Fibroblast of lung (primary cell): ENCODE measurements at regions not wholly inside any gene's neighbourhood (a gene's known extent, or its start where the extent isn't known, plus 50 kb on each side); places are given as distances from the start of the nearest gene placed in this dataset.

Experiments used
- DNase-seq, 2 donors: peaks; one replicate each; pipeline versions ENCODE4 v3.0.0 to v3.0.0-alpha.2; 2010; ENCODE audit warnings: low read depth in 2 of 2
- H2AFZ ChIP-seq: 2 replicates; pipeline ENCODE4 v1.5.1; 2012; ENCODE audit warnings: low read length, control low read depth, inconsistent platforms
- H3K27ac ChIP-seq: 2 replicates; pipeline ENCODE4 v1.5.1; 2011; ENCODE audit warnings: low read length, control low read depth; ENCODE audit not compliant: insufficient read depth
- H3K27me3 ChIP-seq: 2 replicates; pipeline ENCODE4 v1.5.1; 2011; ENCODE audit warnings: mild to moderate bottlenecking, low read length; ENCODE audit not compliant: control insufficient read depth, insufficient read depth
- H3K36me3 ChIP-seq: 2 replicates; pipeline ENCODE4 v1.5.1; 2011; ENCODE audit warnings: low read length; ENCODE audit not compliant: control insufficient read depth, insufficient read depth
- H3K4me1 ChIP-seq: 2 replicates; pipeline ENCODE4 v1.5.1; 2011; ENCODE audit warnings: low read length; ENCODE audit not compliant: control insufficient read depth, insufficient read depth; ENCODE audit errors: extremely low read depth
- H3K4me2 ChIP-seq: 2 replicates; pipeline ENCODE4 v1.5.1; 2011; ENCODE audit warnings: low read length, control low read depth; ENCODE audit not compliant: insufficient read depth; ENCODE audit errors: extremely low read depth
- H3K4me3 ChIP-seq, 4 experiments: fragments of 200-600 bp in 1 of 4; sonication (generic) in 1 of 4; replicated peaks in 1 of 4; 2 replicates each; pipeline ENCODE4 v1.5.1; 2011 to 2016; ENCODE audit warnings: low read length in 4 of 4, low read depth in 3 of 4, mild to moderate bottlenecking in 3 of 4, control low read depth in 2 of 4, inconsistent platforms in 1 of 4, mixed read lengths in 1 of 4; ENCODE audit not compliant: insufficient read depth in 1 of 4; ENCODE audit errors: control extremely low read depth in 1 of 4
- H3K79me2 ChIP-seq: 2 replicates; pipeline ENCODE4 v1.5.1; 2012; ENCODE audit warnings: mild to moderate bottlenecking, low read length, inconsistent platforms; ENCODE audit not compliant: control insufficient read depth, insufficient read depth
- H3K9ac ChIP-seq: 2 replicates; pipeline ENCODE4 v1.5.1; 2011; ENCODE audit warnings: mild to moderate bottlenecking, low read length, control low read depth; ENCODE audit not compliant: insufficient read depth
- H3K9me3 ChIP-seq: 2 replicates; pipeline ENCODE4 v1.5.1; 2012; ENCODE audit warnings: low read depth, low read length; ENCODE audit not compliant: control insufficient read depth, insufficient read depth
- H4K20me1 ChIP-seq: 2 replicates; pipeline ENCODE4 v1.5.1; 2011; ENCODE audit warnings: low read length; ENCODE audit not compliant: control insufficient read depth, insufficient read depth; ENCODE audit errors: extremely low read depth
- CTCF ChIP-seq, 2 donors: IDR thresholded peaks in 1 of 2; conservative IDR thresholded peaks in 1 of 2; 1 replicate in 1 of 2; 2 replicates in 1 of 2; pipeline ENCODE4 v1.5.1; 2011 to 2012; ENCODE audit warnings: low read length in 2 of 2, control low read depth in 1 of 2, inconsistent platforms in 1 of 2, low read depth in 1 of 2, mild to moderate bottlenecking in 1 of 2
- EZH2 ChIP-seq: IDR thresholded peaks from 2 replicates; pipeline ENCODE4 v1.5.1; 2012; ENCODE audit warnings: low read length, control low read depth, mild to moderate bottlenecking; ENCODE audit errors: missing control alignments

- Histone ChIP-seq H3K9ac (no peak overlapping the region), H3K4me2 (no peak overlapping the region), H3K4me3 (no peak overlapping the region), H3K9me3 (no peaks in the 10 kb centered on the region), H3K79me2 (no peaks in the 10 kb centered on the region), H3K27ac (no peak overlapping the region), H2AFZ (no peak overlapping the region), H4K20me1 (peaks cover 3% of the 10 kb centered on the region), H3K27me3 (no peaks in the 10 kb centered on the region), H3K4me1 (no peaks in the 10 kb centered on the region), H3K36me3 (no peaks in the 10 kb centered on the region)
- DNase-seq: no peak
- TF ChIP-seq EZH2: no peak
Measured at GRCh38 chr17:79457376-79457775, 153.5 kb downstream of the RBFOX3 start.

- no peak for DNase-seq
- Histone ChIP-seq H2AFZ (no peak overlapping the region), H4K20me1 (peaks cover 3% of the 10 kb centered on the region), H3K4me1 (no peaks in the 10 kb centered on the region), H3K4me3 (no peak overlapping the region), H3K79me2 (no peaks in the 10 kb centered on the region), H3K36me3 (no peaks in the 10 kb centered on the region), H3K27me3 (no peaks in the 10 kb centered on the region), H3K27ac (no peak overlapping the region), H3K9ac (no peak overlapping the region), H3K4me2 (no peak overlapping the region), H3K9me3 (no peaks in the 10 kb centered on the region)
- no peak for TF ChIP-seq CTCF (conservative IDR thresholded peaks at IDR 0.05 in 1 of 2, IDR thresholded peaks at IDR 0.05 in 1 of 2; ENCODE audit: low read depth in 1 of 2, low read length in 2 of 2)
Measured at GRCh38 chr17:79455636-79456035, 155.2 kb downstream of the RBFOX3 start.

- H3K4me2 ChIP-seq: no peak overlapping the region
- peaks cover 3% of the 10 kb centered on the region for H4K20me1 ChIP-seq
- H3K27me3 ChIP-seq: no peaks in the 10 kb centered on the region
- H3K36me3 ChIP-seq: no peaks in the 10 kb centered on the region
- no peak overlapping the region for H3K27ac ChIP-seq
- H3K4me1 ChIP-seq: no peaks in the 10 kb centered on the region
- no peak overlapping the region for H3K9ac ChIP-seq
- no peaks in the 10 kb centered on the region for H3K9me3 ChIP-seq
- no peaks in the 10 kb centered on the region for H3K79me2 ChIP-seq
- no peak for DNase-seq
- H2AFZ ChIP-seq: no peak overlapping the region
- TF ChIP-seq CTCF (conservative IDR thresholded peaks at IDR 0.05 in 1 of 2, IDR thresholded peaks at IDR 0.05 in 1 of 2; ENCODE audit: low read depth in 1 of 2, low read length in 2 of 2): no peak
- TF ChIP-seq EZH2: no peak
- H3K4me3 ChIP-seq: no peak overlapping the region
Measured at GRCh38 chr17:79454826-79455225, 156.0 kb downstream of the RBFOX3 start.

GRCh38 chr17:79453481-79453880 lies 157.4 kb downstream of the RBFOX3 start:
- Histone ChIP-seq H3K27me3 (no peaks in the 10 kb centered on the region), H3K36me3 (no peaks in the 10 kb centered on the region), H2AFZ (no peak overlapping the region), H3K4me2 (no peak overlapping the region), H3K4me1 (no peaks in the 10 kb centered on the region), H4K20me1 (peaks cover 3% of the 10 kb centered on the region), H3K9me3 (no peaks in the 10 kb centered on the region), H3K27ac (no peak overlapping the region), H3K79me2 (no peaks in the 10 kb centered on the region), H3K9ac (no peak overlapping the region), H3K4me3 (no peak overlapping the region)
- TF ChIP-seq EZH2: no peak
- no peak for TF ChIP-seq CTCF (conservative IDR thresholded peaks at IDR 0.05 in 1 of 2, IDR thresholded peaks at IDR 0.05 in 1 of 2; ENCODE audit: low read depth in 1 of 2, low read length in 2 of 2)
- no peak for DNase-seq
